ENCODE measurements at regions not wholly inside any gene's neighbourhood (a gene's known extent, or its start where the extent isn't known, plus 50 kb on each side); places are given as distances from the start of the nearest gene placed in this dataset.

GRCh38 chr5:164617290-164617689, 1111.9 kb downstream of the MAT2B start:
- no peak for DNase-seq (ENCODE audit: extremely low read depth in 1 of 11, low read depth in 9 of 11, low spot score in 4 of 11)

DNA sequence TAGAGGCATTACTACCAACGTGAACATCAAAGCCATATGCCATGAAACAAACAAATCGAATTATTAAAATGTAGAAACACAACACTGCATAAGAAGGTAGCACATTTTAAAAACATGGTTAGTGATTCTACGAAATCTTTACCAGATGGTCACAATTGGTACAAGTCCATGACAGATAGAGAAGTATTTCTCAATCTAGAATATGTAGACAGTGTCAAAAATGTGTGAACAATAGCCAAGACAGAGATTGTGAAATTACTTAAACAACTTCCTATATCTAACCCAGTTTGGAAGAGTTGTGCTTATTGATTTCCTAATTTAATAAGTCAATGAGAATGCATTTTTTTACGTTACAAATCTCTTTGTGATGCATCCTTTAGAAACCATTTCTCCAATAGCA, 1121.6 kb downstream of the MAT2B start:
- no peak for DNase-seq (ENCODE audit: extremely low read depth in 1 of 11, low read depth in 9 of 11, low spot score in 4 of 11)

DNA sequence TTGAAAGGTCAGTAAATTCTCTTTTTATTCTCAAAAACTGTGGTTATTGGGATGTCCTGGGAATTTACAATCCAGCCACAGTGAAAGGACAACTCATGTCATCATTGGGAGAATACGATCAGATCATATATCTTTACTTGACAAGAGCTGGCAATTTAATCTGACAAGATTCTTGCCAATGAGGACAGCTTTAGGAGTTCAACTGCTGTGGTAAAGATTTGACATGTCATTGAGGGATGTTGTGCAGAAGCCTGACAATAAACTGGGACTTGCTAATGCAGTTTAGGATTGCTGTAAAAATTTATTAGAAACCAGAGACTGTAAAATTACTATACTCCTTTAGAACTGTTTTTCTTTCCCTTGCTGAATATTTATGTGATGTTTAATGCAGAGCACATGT, 1131.0 kb downstream of the MAT2B start:
- no peak for DNase-seq (ENCODE audit: extremely low read depth in 1 of 11, low read depth in 9 of 11, low spot score in 4 of 11)

GRCh38 chr5:164637931-164638521, 1132.6 kb downstream of the MAT2B start:
- no peak for DNase-seq (ENCODE audit: extremely low read depth in 1 of 11, low read depth in 9 of 11, low spot score in 4 of 11)

GRCh38 chr5:164649266-164649665, 1143.8 kb downstream of the MAT2B start:
- DNase-seq (ENCODE audit: extremely low read depth in 1 of 11, low read depth in 9 of 11, low spot score in 4 of 11): no peak

- DNase-seq (ENCODE audit: extremely low read depth in 1 of 11, low read depth in 9 of 11, low spot score in 4 of 11): no peak
Measured at GRCh38 chr5:164650427-164650826, 1145.0 kb downstream of the MAT2B start.

- DNase-seq (ENCODE audit: extremely low read depth in 1 of 11, low read depth in 9 of 11, low spot score in 4 of 11): no peak
Measured at GRCh38 chr5:164651546-164652275, 1146.3 kb downstream of the MAT2B start.

DNA sequence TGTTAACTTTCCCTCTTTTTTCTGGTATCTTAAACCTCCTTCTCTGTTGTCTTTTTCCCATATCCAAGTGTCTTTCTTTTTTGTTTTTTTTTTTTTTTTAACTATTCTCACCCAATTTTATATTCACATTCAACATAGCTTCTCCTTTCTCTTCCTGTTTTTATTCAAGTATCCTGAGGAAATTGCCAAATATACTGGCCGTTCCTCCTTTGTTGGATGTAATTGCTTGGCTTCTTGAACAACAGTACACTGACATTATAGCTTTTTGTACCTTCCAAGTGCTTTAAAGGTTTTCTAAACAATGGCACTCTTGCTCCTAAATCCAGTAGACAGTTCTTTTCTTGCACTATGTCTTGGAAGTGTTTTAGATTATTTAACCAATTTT, 1146.8 kb downstream of the MAT2B start:
- no peak for DNase-seq (ENCODE audit: extremely low read depth in 1 of 11, low read depth in 9 of 11, low spot score in 4 of 11)

- DNase-seq (ENCODE audit: extremely low read depth in 1 of 11, low read depth in 9 of 11, low spot score in 4 of 11): peak in 6 of 11 donors; percentile 8 to 24 (median 14)
Measured at GRCh38 chr5:164663198-164663989, 1158.0 kb downstream of the MAT2B start.

- no peak for DNase-seq (ENCODE audit: extremely low read depth in 1 of 11, low read depth in 9 of 11, low spot score in 4 of 11)
Measured at GRCh38 chr5:164671640-164672039, 1166.2 kb downstream of the MAT2B start.

- DNase-seq (ENCODE audit: extremely low read depth in 1 of 11, low read depth in 9 of 11, low spot score in 4 of 11): no peak
Measured at GRCh38 chr5:164672205-164672604, 1166.8 kb downstream of the MAT2B start.

DNA sequence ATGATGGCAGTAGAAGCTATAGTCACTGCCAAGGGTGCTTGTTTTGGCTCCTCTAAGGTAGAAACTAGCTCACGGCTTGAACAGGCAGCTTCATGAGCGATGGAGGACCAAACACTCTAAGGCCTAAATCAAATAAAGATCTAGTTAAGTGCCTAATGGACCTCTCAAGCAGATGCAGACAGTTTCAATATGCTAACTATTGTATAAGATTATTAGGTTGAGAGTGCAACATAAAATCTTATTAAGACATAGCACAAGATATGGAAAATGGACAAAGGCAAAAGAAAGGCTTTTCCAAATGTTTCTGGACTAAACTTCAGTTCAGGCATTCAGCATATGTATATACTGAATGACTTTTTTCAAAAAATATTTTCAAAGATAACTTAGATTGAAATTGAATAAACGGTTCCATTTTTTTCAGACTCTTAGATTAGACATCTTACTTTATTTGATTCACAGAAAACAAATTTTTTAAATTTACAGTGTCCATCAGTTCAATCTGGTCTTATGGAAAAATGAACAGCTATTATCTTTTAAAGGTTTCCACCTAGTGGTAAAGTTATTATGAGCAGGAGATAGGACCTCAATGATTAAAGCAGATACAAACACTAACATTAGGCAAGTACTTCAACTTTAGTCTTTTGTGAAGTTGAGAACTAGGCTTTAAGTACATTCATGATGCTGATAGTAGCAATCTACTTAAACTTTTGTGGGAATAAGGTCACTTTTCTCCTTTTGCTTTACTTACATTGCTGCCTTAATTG, 1167.7 kb downstream of the MAT2B start:
- no peak for DNase-seq (ENCODE audit: extremely low read depth in 1 of 11, low read depth in 9 of 11, low spot score in 4 of 11)

- no peak for DNase-seq (ENCODE audit: extremely low read depth in 1 of 11, low read depth in 9 of 11, low spot score in 4 of 11)
Measured at GRCh38 chr5:164679461-164679860, 1174.0 kb downstream of the MAT2B start.

- DNase-seq (ENCODE audit: extremely low read depth in 1 of 11, low read depth in 9 of 11, low spot score in 4 of 11): no peak
Measured at GRCh38 chr5:164680216-164680615, 1174.8 kb downstream of the MAT2B start.

DNA sequence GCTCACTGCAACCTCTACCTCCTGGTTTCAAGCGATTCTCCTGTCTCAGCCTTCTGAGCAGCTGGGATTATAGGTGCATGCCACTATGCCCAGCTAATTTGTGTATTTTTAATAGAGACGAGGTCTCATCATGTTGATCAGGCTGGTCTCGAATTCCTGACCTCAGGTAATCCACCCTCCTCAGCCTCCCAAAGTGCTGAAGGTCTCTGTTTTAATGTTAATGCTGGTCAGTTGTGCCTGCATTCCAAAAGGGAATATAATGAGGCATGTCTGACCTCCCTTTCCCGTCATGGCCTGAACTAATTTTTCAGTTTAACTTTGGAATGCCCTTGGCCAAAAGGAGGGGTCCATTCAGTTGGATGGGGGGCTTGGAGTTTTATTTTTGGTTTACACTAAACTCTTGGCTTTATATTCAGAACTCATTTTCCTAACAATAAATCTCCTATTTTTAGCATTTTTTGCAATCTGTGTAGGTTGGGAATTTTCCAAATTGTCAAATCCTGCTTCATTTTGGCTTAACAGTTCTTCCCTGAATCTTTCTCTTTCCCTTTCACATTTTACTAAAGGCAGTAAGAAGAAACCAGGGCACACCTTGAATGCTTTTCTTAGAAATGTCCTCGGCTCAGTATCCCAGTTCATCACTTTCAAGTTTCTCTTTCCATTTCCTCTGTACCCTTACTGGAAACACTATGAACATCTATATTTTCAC, 1175.5 kb downstream of the MAT2B start:
- no peak for DNase-seq (ENCODE audit: extremely low read depth in 1 of 11, low read depth in 9 of 11, low spot score in 4 of 11)

- DNase-seq (ENCODE audit: extremely low read depth in 1 of 11, low read depth in 9 of 11, low spot score in 4 of 11): no peak
Measured at GRCh38 chr5:164687391-164687790, 1182.0 kb downstream of the MAT2B start.

DNA sequence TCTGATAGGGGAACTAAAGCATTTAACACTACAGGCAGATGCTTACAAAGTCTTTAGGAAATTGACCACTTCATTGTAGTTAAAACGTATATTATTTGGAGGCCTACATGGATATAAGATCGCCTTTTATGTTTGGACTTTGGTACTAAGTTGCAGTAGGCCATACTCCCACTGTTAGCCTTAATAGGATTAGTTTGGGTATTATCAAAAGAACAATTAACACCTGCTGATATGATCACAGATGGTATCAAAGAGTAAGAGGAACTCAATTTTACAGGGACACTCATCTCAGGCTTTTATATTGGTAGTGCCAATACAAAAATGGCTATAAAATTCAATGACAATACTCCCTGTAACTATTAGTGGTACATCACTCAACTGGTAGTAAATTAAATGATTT, 1183.0 kb downstream of the MAT2B start:
- no peak for DNase-seq (ENCODE audit: extremely low read depth in 1 of 11, low read depth in 9 of 11, low spot score in 4 of 11)

GRCh38 chr5:164708831-164709230, 1203.4 kb downstream of the MAT2B start:
- no peak for DNase-seq (ENCODE audit: extremely low read depth in 1 of 11, low read depth in 9 of 11, low spot score in 4 of 11)

GRCh38 chr5:164713682-164714081, 1208.3 kb downstream of the MAT2B start:
- no peak for DNase-seq (ENCODE audit: extremely low read depth in 1 of 11, low read depth in 9 of 11, low spot score in 4 of 11)

Data from renal cortex interstitium (tissue), 11 donors.